Bronchial epithelial cell (primary cell): ENCODE measurements at regions not wholly inside any gene's neighbourhood (a gene's known extent, or its start where the extent isn't known, plus 50 kb on each side); places are given as distances from the start of the nearest gene placed in this dataset.

ENCODE experiments used
- DNase-seq: peaks from one replicate; pipeline ENCODE4 v3.0.0-alpha.2; 2010; ENCODE audit warnings: low read depth
- FAIRE-seq: peaks from 2 replicates; lab custom pipeline; 2011; peaks lifted over from hg19 to GRCh38; lab: Jason Lieb, UNC
- H3K27me3 ChIP-seq: 2 replicates; pipeline ENCODE4 v1.5.1; 2011; ENCODE audit warnings: low read length; ENCODE audit not compliant: control insufficient read depth, insufficient read depth
- H3K36me3 ChIP-seq: 2 replicates; pipeline ENCODE4 v1.5.1; 2011; ENCODE audit warnings: low read length; ENCODE audit not compliant: control insufficient read depth, insufficient read depth
- H3K4me3 ChIP-seq: 2 replicates; pipeline ENCODE4 v1.5.1; 2011; ENCODE audit warnings: mild to moderate bottlenecking, low read depth, low read length, control low read depth
- TF ChIP-seq, protein P1 (sequence below): IDR thresholded peaks from 2 replicates; pipeline ENCODE4 v1.5.1; 2011; ENCODE audit warnings: mild to moderate bottlenecking, moderate library complexity, low read length, control low read depth, inconsistent platforms; ENCODE audit not compliant: insufficient read depth, severe bottlenecking

GRCh38 chr7:22066522-22066921 is 120.8 kb upstream of the CDCA7L start:
- Histone ChIP-seq H3K4me3 (no peak overlapping the region), H3K27me3 (peaks cover 1% of the 10 kb centered on the region), H3K36me3 (no peaks in the 10 kb centered on the region)
- FAIRE-seq = no peak
- TF ChIP-seq, protein P1, sequence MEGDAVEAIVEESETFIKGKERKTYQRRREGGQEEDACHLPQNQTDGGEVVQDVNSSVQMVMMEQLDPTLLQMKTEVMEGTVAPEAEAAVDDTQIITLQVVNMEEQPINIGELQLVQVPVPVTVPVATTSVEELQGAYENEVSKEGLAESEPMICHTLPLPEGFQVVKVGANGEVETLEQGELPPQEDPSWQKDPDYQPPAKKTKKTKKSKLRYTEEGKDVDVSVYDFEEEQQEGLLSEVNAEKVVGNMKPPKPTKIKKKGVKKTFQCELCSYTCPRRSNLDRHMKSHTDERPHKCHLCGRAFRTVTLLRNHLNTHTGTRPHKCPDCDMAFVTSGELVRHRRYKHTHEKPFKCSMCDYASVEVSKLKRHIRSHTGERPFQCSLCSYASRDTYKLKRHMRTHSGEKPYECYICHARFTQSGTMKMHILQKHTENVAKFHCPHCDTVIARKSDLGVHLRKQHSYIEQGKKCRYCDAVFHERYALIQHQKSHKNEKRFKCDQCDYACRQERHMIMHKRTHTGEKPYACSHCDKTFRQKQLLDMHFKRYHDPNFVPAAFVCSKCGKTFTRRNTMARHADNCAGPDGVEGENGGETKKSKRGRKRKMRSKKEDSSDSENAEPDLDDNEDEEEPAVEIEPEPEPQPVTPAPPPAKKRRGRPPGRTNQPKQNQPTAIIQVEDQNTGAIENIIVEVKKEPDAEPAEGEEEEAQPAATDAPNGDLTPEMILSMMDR = no peak
- DNase-seq = no peak

GRCh38 chr7:22064816-22065215 is 119.1 kb upstream of the CDCA7L start:
- no peak overlapping the region for H3K4me3 ChIP-seq
- TF ChIP-seq, protein P1 = no peak
- DNase-seq (peak; percentile 74), FAIRE-seq (no peak)
- H3K36me3 ChIP-seq = no peaks in the 10 kb centered on the region
- H3K27me3 ChIP-seq = peaks cover 1% of the 10 kb centered on the region

DNA sequence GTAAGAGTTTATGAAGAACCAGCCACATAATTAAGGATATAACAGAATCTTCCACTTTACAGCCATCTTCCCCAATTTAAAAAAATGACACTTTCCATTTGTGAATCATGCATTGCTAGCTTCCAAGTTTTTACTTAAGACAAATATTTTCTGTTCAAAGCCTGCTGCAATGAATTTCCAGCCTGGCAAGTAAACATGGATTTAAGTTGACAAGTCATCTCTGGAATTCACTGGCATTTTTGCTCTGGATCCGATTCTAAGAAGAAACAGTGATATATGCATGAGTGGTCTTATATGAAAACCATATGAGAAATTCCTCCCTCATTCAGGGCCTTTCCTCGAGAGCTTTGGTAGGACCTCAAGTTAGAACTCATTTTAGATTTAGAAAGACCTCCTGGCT is 116.1 kb upstream of the CDCA7L start:
- FAIRE-seq (no peak), DNase-seq (no peak)
- TF ChIP-seq, protein P1 = no peak
- no peak overlapping the region for H3K4me3 ChIP-seq
- H3K27me3 ChIP-seq = no peaks in the 10 kb centered on the region
- no peaks in the 10 kb centered on the region for H3K36me3 ChIP-seq

GRCh38 chr7:22060863-22061262 is 115.2 kb upstream of the CDCA7L start:
- Histone ChIP-seq H3K27me3 (no peaks in the 10 kb centered on the region), H3K36me3 (no peaks in the 10 kb centered on the region), H3K4me3 (no peak overlapping the region)
- FAIRE-seq = no peak
- no peak for DNase-seq
- TF ChIP-seq, protein P1 = no peak

DNA sequence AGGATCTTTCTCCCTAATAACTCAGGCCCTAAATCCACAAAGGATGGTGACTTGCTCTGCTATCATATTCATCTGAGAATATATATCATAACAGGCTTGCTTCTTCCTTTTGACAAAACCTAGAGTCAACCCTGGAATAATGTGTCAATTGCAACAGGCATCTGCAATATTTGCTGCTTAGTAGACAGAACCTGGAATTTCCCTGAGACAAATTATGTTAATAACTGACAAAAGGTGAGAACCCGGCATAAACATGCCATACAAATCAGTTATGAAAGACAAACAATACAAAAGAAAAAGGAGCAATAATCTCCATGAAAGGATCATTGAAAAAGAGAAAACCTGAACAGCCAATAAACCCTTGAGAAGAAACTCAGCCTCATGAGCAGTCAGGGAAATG is 114.5 kb upstream of the CDCA7L start:
- FAIRE-seq (no peak), DNase-seq (no peak)
- H3K36me3 ChIP-seq = no peaks in the 10 kb centered on the region
- TF ChIP-seq, protein P1 = no peak
- H3K27me3 ChIP-seq = no peaks in the 10 kb centered on the region
- no peak overlapping the region for H3K4me3 ChIP-seq

GRCh38 chr7:22055226-22055625 is 109.5 kb upstream of the CDCA7L start:
- H3K4me3 ChIP-seq = no peak overlapping the region
- DNase-seq (no peak), FAIRE-seq (no peak)
- H3K36me3 ChIP-seq = no peaks in the 10 kb centered on the region
- TF ChIP-seq, protein P1 = no peak
- H3K27me3 ChIP-seq = no peaks in the 10 kb centered on the region
